ENCODE measurements at regions not wholly inside any gene's neighbourhood (a gene's known extent, or its start where the extent isn't known, plus 50 kb on each side); places are given as distances from the start of the nearest gene placed in this dataset.
"Not testable (repeated sequence)": the region's sequence is repeated elsewhere in the genome, so short reads cannot be mapped to it uniquely, and the experiment has no call there.

DNA sequence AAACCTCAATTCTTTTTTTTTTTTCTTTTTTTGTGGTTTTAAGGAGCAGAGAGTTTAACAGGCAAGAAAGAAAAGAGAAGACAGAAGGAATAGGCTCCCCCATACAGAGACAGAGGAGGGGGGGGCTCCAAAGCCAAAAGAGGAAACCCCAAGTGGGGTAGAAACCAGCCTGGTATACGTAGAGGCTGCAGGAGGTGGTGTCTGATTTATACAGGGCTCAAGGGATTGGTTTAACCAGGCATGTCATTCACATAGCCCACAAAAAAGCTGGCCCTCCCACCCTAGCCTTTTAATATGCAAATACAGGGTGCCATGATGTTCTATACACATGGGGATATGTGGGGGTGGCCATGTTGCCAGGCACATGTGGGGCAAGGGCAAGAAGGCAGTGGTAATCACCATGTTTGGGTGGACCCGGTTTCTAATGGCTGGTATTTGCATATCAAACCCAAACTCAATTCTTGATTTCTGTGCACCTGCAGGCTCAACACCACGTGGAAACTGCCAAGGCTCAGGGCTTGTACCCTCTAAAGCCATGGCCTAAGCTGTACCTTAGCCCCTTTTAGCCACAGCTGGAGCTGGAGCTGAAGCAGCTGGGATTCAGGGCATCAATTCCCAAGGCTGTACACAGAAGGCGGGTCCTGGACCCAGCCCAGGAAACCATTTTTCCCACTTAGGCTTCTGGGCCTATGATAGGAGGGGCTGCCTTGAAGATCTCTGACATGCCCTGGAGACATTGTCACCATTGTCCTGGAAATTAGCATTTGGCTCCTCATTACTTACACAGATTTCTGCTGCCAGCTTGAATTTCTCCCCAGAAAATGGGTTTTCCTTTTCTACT is 170.3 kb downstream of the MAIP1 start:
- H3K9me3 ChIP-seq (replicated peaks), result no peaks in the 10 kb centered on the region
- H3K27me3 ChIP-seq (replicated peaks), result no peaks in the 10 kb centered on the region
- no peak for DNase-seq (ENCODE audit: low read depth in 1 of 2, low spot score in 2 of 2)
- no peaks in the 10 kb centered on the region; the same call in 1 of the 2 replicates for H3K4me1 ChIP-seq (replicated peaks)
- H3K36me3 ChIP-seq, result no peaks in the 10 kb centered on the region
- no peak overlapping the region for H3K27ac ChIP-seq
- H3K4me3 ChIP-seq, result no peak overlapping the region

DNA sequence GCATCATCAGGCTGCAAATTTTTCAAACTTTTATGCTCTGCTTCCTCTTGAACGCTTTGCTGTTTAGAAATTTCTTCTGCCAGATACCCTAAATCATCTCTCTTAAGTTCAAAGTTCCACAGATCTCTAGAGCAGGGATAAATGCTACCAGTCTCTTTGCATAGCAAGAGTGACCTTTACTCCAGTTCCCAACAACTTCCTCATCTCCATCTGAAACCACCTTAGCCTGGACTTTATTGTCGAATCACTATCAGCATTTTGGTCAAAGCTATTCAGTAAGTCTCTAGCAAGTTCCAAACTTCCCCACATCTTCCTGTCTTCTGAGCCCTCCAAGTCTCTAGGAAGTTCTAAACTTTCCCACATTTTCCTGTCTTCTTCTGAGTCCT is 170.9 kb downstream of the MAIP1 start:
- H3K36me3 ChIP-seq; H3K4me1 ChIP-seq (replicated peaks); DNase-seq (ENCODE audit: low read depth in 1 of 2, low spot score in 2 of 2); H3K9me3 ChIP-seq (replicated peaks); H3K4me3 ChIP-seq; H3K27me3 ChIP-seq (replicated peaks); H3K27ac ChIP-seq: not testable (repeated sequence)

DNA sequence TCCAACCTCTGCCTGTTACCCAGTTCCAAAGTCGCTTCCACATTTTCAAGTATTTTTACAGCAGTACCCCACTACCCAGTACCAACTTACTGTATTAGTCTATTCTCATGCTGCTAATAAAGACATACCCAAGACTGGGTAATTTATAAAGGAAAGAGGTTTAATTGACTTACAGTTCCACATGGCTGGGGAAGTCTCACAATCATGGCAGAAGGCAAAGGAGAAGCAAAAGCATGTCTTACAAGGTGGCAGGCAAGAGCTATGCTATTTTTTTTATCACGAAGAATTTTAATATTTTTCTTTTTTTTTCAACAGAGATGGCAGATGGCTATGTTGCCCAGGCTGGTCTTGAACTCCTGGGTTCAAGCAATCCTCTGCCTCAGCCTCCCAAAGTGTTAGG is 171.3 kb downstream of the MAIP1 start:
- H3K4me1 ChIP-seq (replicated peaks); H3K36me3 ChIP-seq; H3K27me3 ChIP-seq (replicated peaks); H3K9me3 ChIP-seq (replicated peaks); DNase-seq (ENCODE audit: low read depth in 1 of 2, low spot score in 2 of 2); H3K4me3 ChIP-seq; H3K27ac ChIP-seq: not testable (repeated sequence)

DNA sequence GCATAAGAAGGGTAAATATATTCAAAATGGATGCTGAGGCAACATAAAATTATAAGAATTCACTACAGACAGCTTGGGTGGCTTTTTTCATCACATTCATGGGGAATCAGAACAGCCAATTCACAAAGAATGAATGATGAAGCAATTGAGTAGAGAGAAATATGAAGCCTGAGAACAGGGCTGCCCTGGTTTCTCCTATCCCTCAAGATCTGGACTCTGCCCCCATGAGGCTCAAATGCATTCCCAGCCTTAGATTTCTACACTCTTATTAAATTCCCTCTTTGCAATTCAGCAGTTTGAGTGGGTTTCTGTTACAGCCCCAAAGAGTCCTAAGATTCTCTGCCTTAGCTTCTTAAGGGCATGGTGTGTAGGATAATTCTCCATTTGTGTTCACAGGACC is 172.5 kb downstream of the MAIP1 start:
- no peak overlapping the region for H3K4me3 ChIP-seq
- H3K9me3 ChIP-seq (replicated peaks), result no peaks in the 10 kb centered on the region
- no peak for DNase-seq (ENCODE audit: low read depth in 1 of 2, low spot score in 2 of 2)
- H3K27ac ChIP-seq, result no peak overlapping the region
- H3K27me3 ChIP-seq (replicated peaks), result no peaks in the 10 kb centered on the region
- no peaks in the 10 kb centered on the region; the same call in 1 of the 2 replicates for H3K4me1 ChIP-seq (replicated peaks)
- H3K36me3 ChIP-seq, result no peaks in the 10 kb centered on the region

DNA sequence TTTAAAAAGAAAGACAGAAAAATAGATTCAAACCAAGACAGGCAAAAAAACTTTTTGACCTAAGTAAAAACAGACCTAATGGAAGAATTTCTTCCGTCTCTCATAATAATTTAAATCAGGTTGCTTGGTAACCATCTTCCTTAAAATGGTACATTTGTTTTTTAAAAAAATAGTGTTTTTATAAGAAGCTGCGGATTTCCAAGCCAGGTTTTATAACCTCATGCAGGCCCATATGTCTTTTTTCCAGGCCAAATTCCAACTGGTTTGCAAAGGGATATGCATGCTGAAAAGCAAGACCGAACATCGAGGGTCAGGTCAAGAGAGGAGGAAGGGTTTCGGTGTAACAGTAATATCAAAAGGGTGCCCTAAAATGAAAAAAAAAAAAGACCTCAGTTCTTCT is 172.9 kb downstream of the MAIP1 start:
- Histone ChIP-seq H3K27ac (no peak overlapping the region), H3K27me3 (replicated peaks) (no peaks in the 10 kb centered on the region), H3K4me1 (replicated peaks) (no peaks in the 10 kb centered on the region; the same call in 1 of the 2 replicates), H3K36me3 (no peaks in the 10 kb centered on the region), H3K9me3 (replicated peaks) (no peaks in the 10 kb centered on the region), H3K4me3 (no peak overlapping the region)
- no peak for DNase-seq (ENCODE audit: low read depth in 1 of 2, low spot score in 2 of 2)

DNA sequence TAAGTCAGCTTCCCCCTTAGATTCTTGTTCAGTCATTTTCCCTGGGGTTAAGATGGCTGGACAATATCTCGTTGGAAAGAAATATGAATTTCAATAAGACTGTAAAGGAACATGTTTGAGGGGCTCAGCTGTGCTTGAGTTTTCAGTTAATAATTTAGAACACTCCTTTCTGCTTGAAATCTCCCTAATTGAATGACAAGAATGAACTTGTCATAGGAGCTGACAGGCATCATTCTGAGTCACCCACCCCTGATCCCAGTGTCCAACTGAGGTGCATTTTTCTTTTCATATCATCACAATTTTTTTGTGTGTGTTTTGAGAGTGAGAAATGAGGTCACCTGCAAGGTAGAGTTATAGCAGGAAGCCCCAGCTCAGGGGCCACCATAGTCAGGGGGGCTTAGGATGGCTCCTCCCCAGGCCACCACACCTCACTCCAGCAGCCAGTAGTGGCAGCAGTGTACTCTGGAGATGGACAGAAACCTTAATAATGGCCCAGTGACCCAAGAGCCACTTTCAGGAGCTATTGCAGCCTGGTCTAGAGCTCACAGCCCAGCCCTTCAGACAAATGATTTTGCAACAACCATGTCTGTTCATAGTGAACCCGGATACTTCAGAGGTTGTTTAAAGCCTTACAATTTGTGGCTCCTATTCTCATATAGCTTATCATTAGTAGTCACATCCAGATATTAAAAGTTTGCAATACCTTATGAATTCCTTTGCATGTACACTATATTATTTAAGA is 174.5 kb downstream of the MAIP1 start:
- Histone ChIP-seq H3K4me3 (no peak overlapping the region), H3K27me3 (replicated peaks) (no peaks in the 10 kb centered on the region), H3K4me1 (replicated peaks) (no peaks in the 10 kb centered on the region; the same call in 1 of the 2 replicates), H3K9me3 (replicated peaks) (0 out of 2 replicates have a peak, but pooled peaks cover 3% of the 10 kb centered on the region), H3K36me3 (no peaks in the 10 kb centered on the region), H3K27ac (no peak overlapping the region)
- DNase-seq (ENCODE audit: low read depth in 1 of 2, low spot score in 2 of 2), result no peak

DNA sequence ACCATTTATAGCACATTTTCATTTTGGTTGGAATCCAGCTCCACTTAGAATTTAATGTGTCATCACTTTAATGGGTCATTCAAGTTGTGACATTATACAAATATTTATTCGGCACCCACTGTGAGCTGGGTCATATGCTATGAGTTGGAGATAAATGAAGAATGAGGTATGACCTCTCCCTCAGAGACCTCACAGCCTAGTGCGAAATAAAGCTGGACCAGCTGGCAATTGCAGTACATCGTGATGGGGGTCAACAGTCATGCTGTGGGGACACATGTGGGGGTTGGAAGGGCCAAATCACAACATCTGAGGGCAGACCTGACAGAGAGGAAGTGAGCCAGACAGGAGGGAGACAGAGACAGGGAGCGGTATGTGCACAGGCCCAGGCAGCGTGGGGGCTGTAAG is 175.4 kb downstream of the MAIP1 start:
- Histone ChIP-seq H3K36me3 (no peaks in the 10 kb centered on the region), H3K9me3 (replicated peaks) (0 out of 2 replicates have a peak, but pooled peaks cover 4% of the 10 kb centered on the region), H3K27me3 (replicated peaks) (no peaks in the 10 kb centered on the region), H3K27ac (no peak overlapping the region), H3K4me3 (no peak overlapping the region), H3K4me1 (replicated peaks) (no peaks in the 10 kb centered on the region; the same call in 1 of the 2 replicates)
- DNase-seq (ENCODE audit: low read depth in 1 of 2, low spot score in 2 of 2), result no peak

DNA sequence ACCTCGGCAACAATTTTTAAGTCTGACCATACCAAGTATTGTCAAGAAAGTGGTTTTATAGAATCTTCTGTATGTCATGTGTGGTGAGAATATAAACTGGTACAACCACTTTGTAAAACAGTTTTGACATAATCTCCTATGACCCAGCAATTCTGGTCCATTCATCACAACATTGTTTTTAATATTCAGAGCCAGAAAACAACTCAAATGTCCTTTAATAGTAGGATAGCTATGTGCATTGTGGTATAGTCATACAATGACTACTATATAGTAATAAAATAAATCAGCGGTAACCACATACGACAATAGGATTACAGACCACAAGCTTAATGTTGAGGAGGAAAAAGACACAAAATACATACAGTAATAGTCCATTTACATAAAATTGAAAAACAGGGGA is 175.2 kb upstream of the SPATS2L start:
- Histone ChIP-seq H3K27me3 (replicated peaks) (no peaks in the 10 kb centered on the region), H3K27ac (no peak overlapping the region), H3K4me1 (replicated peaks) (no peaks in the 10 kb centered on the region; the same call in 1 of the 2 replicates), H3K9me3 (replicated peaks) (0 out of 2 replicates have a peak, but pooled peaks cover 4% of the 10 kb centered on the region), H3K4me3 (no peak overlapping the region), H3K36me3 (no peaks in the 10 kb centered on the region)
- DNase-seq (ENCODE audit: low read depth in 1 of 2, low spot score in 2 of 2), result no peak

DNA sequence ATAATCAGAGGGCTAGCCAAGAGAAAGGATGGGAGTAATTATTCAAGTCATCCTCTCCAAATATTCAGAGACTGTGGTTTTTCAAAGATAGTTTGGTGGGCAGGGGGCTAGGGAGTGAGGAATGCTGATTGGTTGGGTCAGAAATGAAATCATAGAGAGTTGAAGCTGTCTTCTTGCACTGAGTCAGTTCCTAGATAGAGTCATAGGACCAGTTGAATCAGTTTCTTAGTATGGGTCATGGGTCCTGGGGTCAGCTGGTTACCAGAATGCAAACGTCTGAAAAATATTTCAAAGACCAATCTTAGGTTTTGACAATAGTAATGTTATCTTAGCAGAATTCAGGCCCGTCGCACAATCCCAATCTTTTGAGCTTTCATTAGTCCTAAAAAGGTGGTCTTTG is 171.4 kb upstream of the SPATS2L start:
- Histone ChIP-seq H3K27me3 (replicated peaks) (no peaks in the 10 kb centered on the region), H3K4me3 (no peak overlapping the region), H3K27ac (no peak overlapping the region), H3K36me3 (no peaks in the 10 kb centered on the region), H3K4me1 (replicated peaks) (no peaks in the 10 kb centered on the region; the same call in 1 of the 2 replicates), H3K9me3 (replicated peaks) (0 out of 2 replicates have a peak, but pooled peaks cover 4% of the 10 kb centered on the region)
- DNase-seq (ENCODE audit: low read depth in 1 of 2, low spot score in 2 of 2), result no peak

DNA sequence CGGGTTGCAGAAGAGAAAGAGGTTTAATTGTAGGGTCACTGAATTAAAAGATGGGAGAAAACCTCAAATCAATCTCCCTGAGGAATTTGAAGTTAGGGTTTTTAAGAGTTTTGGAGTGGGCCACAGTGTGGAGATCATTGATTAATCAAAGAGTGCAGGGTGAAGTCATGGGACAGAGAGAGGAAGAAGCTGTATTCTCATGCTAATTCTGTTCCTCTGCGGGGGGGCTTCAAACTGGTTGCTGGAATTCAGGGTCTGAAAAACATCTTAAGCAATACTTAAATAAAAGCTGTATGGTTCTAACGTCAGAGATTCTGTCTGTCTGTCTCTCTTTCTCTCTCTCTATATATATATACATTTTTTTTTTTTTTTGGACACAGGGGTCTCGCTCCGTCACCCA is 169.8 kb upstream of the SPATS2L start:
- H3K9me3 ChIP-seq (replicated peaks), result 0 out of 2 replicates have a peak, but pooled peaks cover 4% of the 10 kb centered on the region
- H3K27ac ChIP-seq, result no peak overlapping the region
- DNase-seq (ENCODE audit: low read depth in 1 of 2, low spot score in 2 of 2), result no peak
- no peaks in the 10 kb centered on the region for H3K4me1 ChIP-seq (replicated peaks)
- 0 out of 2 replicates have a peak, but pooled peaks cover 3% of the 10 kb centered on the region for H3K27me3 ChIP-seq (replicated peaks)
- no peak overlapping the region for H3K4me3 ChIP-seq
- H3K36me3 ChIP-seq, result no peaks in the 10 kb centered on the region

DNA sequence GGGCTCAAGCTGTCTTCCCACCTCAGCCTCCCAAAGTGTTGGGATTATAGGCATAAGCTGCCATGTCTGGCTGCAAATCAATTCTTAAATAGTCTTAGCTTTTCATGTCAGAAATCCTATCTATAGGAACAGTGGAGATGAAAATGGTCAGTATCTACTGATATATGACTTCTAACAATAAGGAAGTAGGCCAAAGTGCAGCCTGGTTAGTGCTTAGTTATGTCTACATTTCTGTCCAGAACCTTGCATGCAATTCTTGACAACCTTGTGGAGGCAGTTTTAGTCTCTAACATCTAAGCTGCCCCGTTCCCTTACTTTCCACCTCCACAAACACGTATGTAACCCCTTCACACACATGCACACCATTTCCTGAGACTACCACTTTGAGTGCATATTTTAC is 169.2 kb upstream of the SPATS2L start:
- no peak overlapping the region for H3K27ac ChIP-seq
- 0 out of 2 replicates have a peak, but pooled peaks cover 4% of the 10 kb centered on the region for H3K9me3 ChIP-seq (replicated peaks)
- H3K36me3 ChIP-seq, result no peaks in the 10 kb centered on the region
- H3K4me3 ChIP-seq, result no peak overlapping the region
- 0 out of 2 replicates have a peak, but pooled peaks cover 3% of the 10 kb centered on the region for H3K27me3 ChIP-seq (replicated peaks)
- DNase-seq (ENCODE audit: low read depth in 1 of 2, low spot score in 2 of 2), result no peak
- H3K4me1 ChIP-seq (replicated peaks), result no peaks in the 10 kb centered on the region

DNA sequence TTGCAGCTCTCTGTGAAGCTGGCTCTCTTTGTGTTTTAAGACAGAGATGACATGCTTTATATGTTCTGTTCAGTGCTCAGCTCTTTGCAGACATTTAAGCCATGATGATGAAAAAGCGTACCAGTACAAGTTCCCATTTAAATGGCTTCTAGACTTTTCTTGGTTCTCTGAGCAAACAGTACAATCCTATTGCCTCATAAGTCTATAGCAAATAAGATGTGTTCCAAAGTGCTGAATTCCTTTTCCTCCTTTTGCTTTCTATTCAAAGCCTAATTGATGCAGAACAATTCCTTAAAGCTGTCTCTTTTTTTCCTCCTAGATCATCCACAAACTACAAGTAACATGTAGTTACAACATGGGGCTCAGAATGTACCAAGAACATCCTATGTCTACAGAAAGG is 168.8 kb upstream of the SPATS2L start:
- H3K4me3 ChIP-seq, result no peak overlapping the region
- 0 out of 2 replicates have a peak, but pooled peaks cover 4% of the 10 kb centered on the region for H3K9me3 ChIP-seq (replicated peaks)
- H3K27ac ChIP-seq, result no peak overlapping the region
- 0 out of 2 replicates have a peak, but pooled peaks cover 3% of the 10 kb centered on the region for H3K27me3 ChIP-seq (replicated peaks)
- no peak for DNase-seq (ENCODE audit: low read depth in 1 of 2, low spot score in 2 of 2)
- no peaks in the 10 kb centered on the region for H3K4me1 ChIP-seq (replicated peaks)
- H3K36me3 ChIP-seq, result no peaks in the 10 kb centered on the region

DNA sequence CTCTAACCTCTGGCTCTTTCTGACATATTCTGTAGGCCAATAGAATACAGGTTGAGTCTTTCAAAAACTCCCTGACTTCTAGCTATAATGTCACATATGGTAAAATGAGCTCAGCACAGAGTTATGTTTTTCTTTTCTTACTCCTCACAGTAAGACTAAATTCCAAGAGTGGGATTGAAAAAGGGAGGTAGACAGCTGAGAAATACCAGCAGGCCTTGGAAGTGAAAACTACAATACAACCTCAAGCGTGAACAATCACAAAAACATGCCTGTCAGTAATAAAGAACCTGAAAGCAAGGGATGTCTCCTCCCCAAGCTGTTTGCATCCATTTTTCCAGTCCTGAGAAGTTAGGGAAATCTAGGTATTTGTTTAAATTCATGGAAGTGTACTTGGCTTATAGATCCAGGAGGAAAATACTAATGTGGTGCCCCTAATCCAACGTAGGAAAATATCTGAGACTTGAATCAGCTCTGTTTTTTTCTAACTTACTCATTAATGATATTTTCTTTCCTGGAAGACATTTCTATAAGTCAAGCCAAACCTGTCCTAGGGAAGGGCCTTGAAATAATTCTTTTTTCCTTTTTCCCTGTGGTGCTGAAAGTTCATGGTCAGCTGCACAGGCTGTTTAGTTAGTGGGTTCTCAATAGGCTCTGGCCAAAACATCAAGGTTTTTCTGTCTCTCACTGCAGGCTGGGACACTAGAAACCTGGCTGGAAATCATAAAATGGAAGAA is 167.9 kb upstream of the SPATS2L start:
- Histone ChIP-seq H3K4me1 (replicated peaks) (no peaks in the 10 kb centered on the region), H3K9me3 (replicated peaks) (0 out of 2 replicates have a peak, but pooled peaks cover 4% of the 10 kb centered on the region), H3K4me3 (no peak overlapping the region), H3K27ac (no peak overlapping the region), H3K27me3 (replicated peaks) (0 out of 2 replicates have a peak, but pooled peaks cover 3% of the 10 kb centered on the region), H3K36me3 (no peaks in the 10 kb centered on the region)
- DNase-seq (ENCODE audit: low read depth in 1 of 2, low spot score in 2 of 2), result no peak
